WTC11 (cell line): ENCODE measurements at regions not wholly inside any gene's neighbourhood (a gene's known extent, or its start where the extent isn't known, plus 50 kb on each side); places are given as distances from the start of the nearest gene placed in this dataset.

Experiments
- ATAC-seq: fragments of 200-7000 bp; cut with Tn5 transposase; 2 replicates; pipeline ENCODE4 v1.10.0; 2021; ENCODE audit warnings: mild to moderate bottlenecking, moderate library complexity
- CTCF ChIA-PET: fragments of 300-600 bp; sonication (Branson Sonifier 250); formaldehyde crosslinking; loops from one replicate; lab custom pipeline; 2021; ENCODE audit warnings: antibody characterized with exemption; lab: Charles Lee
- POLR2A ChIA-PET: fragments of 350-600 bp; sonication (Branson Sonifier 250); formaldehyde crosslinking; loops from one replicate; lab custom pipeline; 2021; ENCODE audit warnings: antibody characterized with exemption; lab: Charles Lee
- DNase-seq: peaks from one replicate; pipeline ENCODE4 v3.0.0; 2021; ENCODE audit warnings: low spot score
- H3K27ac Mint-ChIP-seq: 2 replicates; pipeline ENCODE4 v1.8.0; 2021; ENCODE audit warnings: mixed read lengths
- H3K27me3 Mint-ChIP-seq: 2 replicates; pipeline ENCODE4 v1.8.0; 2021; ENCODE audit warnings: low read depth, mild to moderate bottlenecking, moderate library complexity, mixed read lengths
- H3K36me3 Mint-ChIP-seq: 2 replicates; pipeline ENCODE4 v1.8.0; 2021; ENCODE audit warnings: mixed read lengths
- H3K4me1 Mint-ChIP-seq: 2 replicates; pipeline ENCODE4 v1.8.0; 2022; ENCODE audit warnings: mixed read lengths
- H3K4me3 Mint-ChIP-seq: 2 replicates; pipeline ENCODE4 v1.8.0; 2021; ENCODE audit warnings: mild to moderate bottlenecking, moderate library complexity, mixed read lengths
- H3K9me3 Mint-ChIP-seq: 2 replicates; pipeline ENCODE4 v1.8.0; 2021; ENCODE audit warnings: mixed read lengths
- CBFB ChIP-seq: sonication (generic); formaldehyde crosslinking; IDR thresholded peaks from 2 replicates; pipeline ENCODE4 v1.8.1; 2022; ENCODE audit warnings: mild to moderate bottlenecking, low read depth, missing genetic modification reagents
- ESRRA ChIP-seq: sonication (generic); formaldehyde crosslinking; IDR thresholded peaks from 2 replicates; pipeline ENCODE4 v1.8.1; 2022; ENCODE audit warnings: mild to moderate bottlenecking, missing genetic modification reagents, borderline replicate concordance
- FOXP1 ChIP-seq: sonication (generic); formaldehyde crosslinking; IDR thresholded peaks from 2 replicates; pipeline ENCODE4 v1.8.0; 2022; ENCODE audit warnings: missing genetic modification reagents, mild to moderate bottlenecking, moderate library complexity, borderline replicate concordance
- GTF2I ChIP-seq: fragments of 250-450 bp; sonication (Bioruptor Pico); conservative IDR thresholded peaks from 2 replicates; pipeline ENCODE4 v1.4.0; 2021; ENCODE audit warnings: mild to moderate bottlenecking
- HMGA2 ChIP-seq: fragments of 250-450 bp; sonication (Bioruptor Pico); IDR thresholded peaks from 2 replicates; pipeline ENCODE4 v1.4.0; 2021; ENCODE audit warnings: mild to moderate bottlenecking, moderate library complexity
- IRF2 ChIP-seq: sonication (generic); formaldehyde crosslinking; IDR thresholded peaks from 2 replicates; pipeline ENCODE4 v1.8.0; 2022; ENCODE audit warnings: low read depth, missing genetic modification reagents, borderline replicate concordance
- JAZF1 ChIP-seq: fragments of 250-450 bp; sonication (Bioruptor Pico); IDR thresholded peaks from 2 replicates; pipeline ENCODE4 v1.9.0; 2021; ENCODE audit warnings: moderate library complexity, mild to moderate bottlenecking, inconsistent platforms
- MXD4 ChIP-seq: fragments of 250-450 bp; sonication (Bioruptor Pico); IDR thresholded peaks from 2 replicates; pipeline ENCODE4 v1.8.0; 2021; ENCODE audit warnings: mild to moderate bottlenecking, moderate library complexity, borderline replicate concordance
- NFATC4 ChIP-seq: fragments of 250-450 bp; sonication (Bioruptor Pico); IDR thresholded peaks from 2 replicates; pipeline ENCODE4 v1.9.0; 2021; ENCODE audit warnings: mild to moderate bottlenecking
- SMAD4 ChIP-seq: sonication (generic); formaldehyde crosslinking; IDR thresholded peaks from 2 replicates; pipeline ENCODE4 v1.8.0; 2022; ENCODE audit warnings: mild to moderate bottlenecking, missing genetic modification reagents
- ZNF219 ChIP-seq: sonication (generic); formaldehyde crosslinking; IDR thresholded peaks from 2 replicates; pipeline ENCODE4 v1.8.0; 2023; ENCODE audit warnings: missing genetic modification reagents, mild to moderate bottlenecking, borderline replicate concordance
- ZNF263 ChIP-seq: sonication (generic); formaldehyde crosslinking; IDR thresholded peaks from 2 replicates; pipeline ENCODE4 v1.8.1; 2022; ENCODE audit warnings: low read depth, mild to moderate bottlenecking, moderate library complexity, missing genetic modification reagents
- ZNF416 ChIP-seq: fragments of 250-450 bp; sonication (Bioruptor Pico); IDR thresholded peaks from 2 replicates; pipeline ENCODE4 v1.9.0; 2021; ENCODE audit warnings: mild to moderate bottlenecking, inconsistent platforms
- TF ChIP-seq, protein P1 (sequence below): fragments of 250-450 bp; sonication (Bioruptor Pico); conservative IDR thresholded peaks from 2 replicates; pipeline ENCODE4 v1.9.0; 2021; ENCODE audit warnings: mild to moderate bottlenecking
- TF ChIP-seq, protein P2 (sequence below): sonication (generic); formaldehyde crosslinking; IDR thresholded peaks from 2 replicates; pipeline ENCODE4 v1.8.1; 2023; ENCODE audit warnings: mild to moderate bottlenecking, missing genetic modification reagents, moderate library complexity
- TF ChIP-seq, protein P3 (sequence below): sonication (generic); formaldehyde crosslinking; IDR thresholded peaks from 2 replicates; pipeline ENCODE4 v1.8.0; 2022; ENCODE audit warnings: missing genetic modification reagents
- TF ChIP-seq, protein P4 (sequence below): fragments of 250-450 bp; sonication (Bioruptor Pico); IDR thresholded peaks from 2 replicates; pipeline ENCODE4 v1.9.0; 2021; ENCODE audit warnings: mild to moderate bottlenecking, borderline replicate concordance

DNA sequence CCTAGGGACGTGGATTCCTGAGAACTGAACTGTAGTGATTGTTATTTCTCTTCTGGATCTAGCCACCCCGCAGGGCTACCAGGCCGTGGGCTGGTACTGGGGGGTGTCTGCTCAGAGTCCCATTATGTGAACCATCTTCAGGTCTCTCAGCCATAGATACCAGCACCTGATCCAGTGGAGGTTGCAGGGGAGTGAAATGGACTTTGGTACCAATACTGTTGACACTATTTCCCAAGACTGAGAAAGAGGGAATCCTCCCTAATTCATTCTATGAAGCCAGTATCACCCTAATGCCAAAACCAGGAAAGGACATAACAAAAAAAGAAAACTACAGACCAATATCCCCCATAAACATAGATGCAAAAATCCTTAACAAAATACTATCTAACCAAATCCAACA is 237.0 kb upstream of the AGTR1 start (continued):
- TF ChIP-seq, protein P1, sequence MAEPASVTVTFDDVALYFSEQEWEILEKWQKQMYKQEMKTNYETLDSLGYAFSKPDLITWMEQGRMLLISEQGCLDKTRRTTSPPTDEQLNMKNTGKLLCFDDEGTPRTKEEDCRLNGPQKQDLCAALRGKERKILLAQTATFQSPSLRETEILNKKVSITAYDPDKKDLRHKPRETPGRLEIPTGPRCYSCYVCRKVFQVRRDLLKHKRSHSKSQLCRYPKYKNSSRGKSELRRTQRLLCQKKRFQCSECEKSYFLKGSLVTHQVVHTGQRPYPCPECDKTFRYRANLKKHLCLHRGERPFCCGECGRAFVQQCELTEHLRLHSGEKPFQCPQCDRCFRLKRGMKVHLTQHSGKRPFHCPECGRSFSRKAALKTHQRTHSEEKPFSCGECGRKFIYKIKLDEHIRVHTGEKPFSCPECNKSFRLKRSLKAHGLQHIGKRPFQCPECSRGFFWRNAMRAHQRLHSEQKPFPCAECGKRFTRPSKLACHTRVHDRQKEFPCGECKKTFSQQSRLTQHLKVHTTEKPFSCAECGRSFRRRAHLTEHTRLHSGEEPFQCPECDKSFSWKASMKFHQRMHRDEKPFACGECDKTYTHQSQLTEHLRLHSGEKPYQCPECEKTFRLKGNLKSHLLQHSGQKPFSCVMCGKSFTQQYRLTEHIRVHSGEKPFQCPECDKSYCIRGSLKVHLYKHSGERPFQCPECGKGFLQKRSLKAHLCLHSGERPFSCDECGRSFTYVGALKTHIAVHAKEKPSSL = no peak
- no peak for TF ChIP-seq MXD4

DNA sequence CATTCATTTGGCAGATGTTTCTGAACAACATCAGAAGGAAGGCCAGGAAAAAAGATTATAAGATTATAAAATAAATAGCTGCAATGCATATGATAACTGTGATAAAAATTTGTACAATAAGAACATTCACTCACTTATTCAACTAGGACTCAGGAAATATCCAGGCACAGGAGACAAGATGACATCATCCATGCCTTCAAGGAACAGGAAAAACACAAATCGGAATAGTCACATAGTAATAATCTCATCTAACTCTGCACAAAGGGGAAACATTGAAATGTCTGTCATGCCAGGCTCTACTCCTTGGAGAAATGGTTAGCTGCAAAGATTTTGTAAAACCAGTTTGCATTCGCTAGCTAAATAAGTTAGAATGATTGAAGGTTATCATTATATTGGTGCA is 233.5 kb upstream of the AGTR1 start:
- ChIA-PET CTCF (no interaction called here), POLR2A (no interaction called here)
- DNase-seq = no peak
- peaks cover 17% of the 10 kb centered on the region for H3K4me1 Mint-ChIP-seq
- peaks cover 2% of the 10 kb centered on the region for H3K36me3 Mint-ChIP-seq
- TF ChIP-seq, protein P2, sequence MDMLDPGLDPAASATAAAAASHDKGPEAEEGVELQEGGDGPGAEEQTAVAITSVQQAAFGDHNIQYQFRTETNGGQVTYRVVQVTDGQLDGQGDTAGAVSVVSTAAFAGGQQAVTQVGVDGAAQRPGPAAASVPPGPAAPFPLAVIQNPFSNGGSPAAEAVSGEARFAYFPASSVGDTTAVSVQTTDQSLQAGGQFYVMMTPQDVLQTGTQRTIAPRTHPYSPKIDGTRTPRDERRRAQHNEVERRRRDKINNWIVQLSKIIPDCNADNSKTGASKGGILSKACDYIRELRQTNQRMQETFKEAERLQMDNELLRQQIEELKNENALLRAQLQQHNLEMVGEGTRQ = no peak
- TF ChIP-seq ZNF263 (no peak), JAZF1 (CRISPR knock-in tag) (no peak), FOXP1 (no peak), SMAD4 (CRISPR knock-in tag) (no peak), ESRRA (CRISPR knock-in tag) (no peak), NFATC4 (CRISPR knock-in tag) (no peak), GTF2I (CRISPR knock-in tag) (no peak), ZNF219 (CRISPR knock-in tag) (no peak), CBFB (CRISPR knock-in tag) (no peak), ZNF416 (CRISPR knock-in tag) (no peak), HMGA2 (CRISPR knock-in tag) (no peak), IRF2 (CRISPR knock-in tag) (no peak)
- TF ChIP-seq, protein P3, sequence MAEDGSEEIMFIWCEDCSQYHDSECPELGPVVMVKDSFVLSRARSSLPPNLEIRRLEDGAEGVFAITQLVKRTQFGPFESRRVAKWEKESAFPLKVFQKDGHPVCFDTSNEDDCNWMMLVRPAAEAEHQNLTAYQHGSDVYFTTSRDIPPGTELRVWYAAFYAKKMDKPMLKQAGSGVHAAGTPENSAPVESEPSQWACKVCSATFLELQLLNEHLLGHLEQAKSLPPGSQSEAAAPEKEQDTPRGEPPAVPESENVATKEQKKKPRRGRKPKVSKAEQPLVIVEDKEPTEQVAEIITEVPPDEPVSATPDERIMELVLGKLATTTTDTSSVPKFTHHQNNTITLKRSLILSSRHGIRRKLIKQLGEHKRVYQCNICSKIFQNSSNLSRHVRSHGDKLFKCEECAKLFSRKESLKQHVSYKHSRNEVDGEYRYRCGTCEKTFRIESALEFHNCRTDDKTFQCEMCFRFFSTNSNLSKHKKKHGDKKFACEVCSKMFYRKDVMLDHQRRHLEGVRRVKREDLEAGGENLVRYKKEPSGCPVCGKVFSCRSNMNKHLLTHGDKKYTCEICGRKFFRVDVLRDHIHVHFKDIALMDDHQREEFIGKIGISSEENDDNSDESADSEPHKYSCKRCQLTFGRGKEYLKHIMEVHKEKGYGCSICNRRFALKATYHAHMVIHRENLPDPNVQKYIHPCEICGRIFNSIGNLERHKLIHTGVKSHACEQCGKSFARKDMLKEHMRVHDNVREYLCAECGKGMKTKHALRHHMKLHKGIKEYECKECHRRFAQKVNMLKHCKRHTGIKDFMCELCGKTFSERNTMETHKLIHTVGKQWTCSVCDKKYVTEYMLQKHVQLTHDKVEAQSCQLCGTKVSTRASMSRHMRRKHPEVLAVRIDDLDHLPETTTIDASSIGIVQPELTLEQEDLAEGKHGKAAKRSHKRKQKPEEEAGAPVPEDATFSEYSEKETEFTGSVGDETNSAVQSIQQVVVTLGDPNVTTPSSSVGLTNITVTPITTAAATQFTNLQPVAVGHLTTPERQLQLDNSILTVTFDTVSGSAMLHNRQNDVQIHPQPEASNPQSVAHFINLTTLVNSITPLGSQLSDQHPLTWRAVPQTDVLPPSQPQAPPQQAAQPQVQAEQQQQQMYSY (CRISPR knock-in tag) = no peak
- TF ChIP-seq, protein P4, sequence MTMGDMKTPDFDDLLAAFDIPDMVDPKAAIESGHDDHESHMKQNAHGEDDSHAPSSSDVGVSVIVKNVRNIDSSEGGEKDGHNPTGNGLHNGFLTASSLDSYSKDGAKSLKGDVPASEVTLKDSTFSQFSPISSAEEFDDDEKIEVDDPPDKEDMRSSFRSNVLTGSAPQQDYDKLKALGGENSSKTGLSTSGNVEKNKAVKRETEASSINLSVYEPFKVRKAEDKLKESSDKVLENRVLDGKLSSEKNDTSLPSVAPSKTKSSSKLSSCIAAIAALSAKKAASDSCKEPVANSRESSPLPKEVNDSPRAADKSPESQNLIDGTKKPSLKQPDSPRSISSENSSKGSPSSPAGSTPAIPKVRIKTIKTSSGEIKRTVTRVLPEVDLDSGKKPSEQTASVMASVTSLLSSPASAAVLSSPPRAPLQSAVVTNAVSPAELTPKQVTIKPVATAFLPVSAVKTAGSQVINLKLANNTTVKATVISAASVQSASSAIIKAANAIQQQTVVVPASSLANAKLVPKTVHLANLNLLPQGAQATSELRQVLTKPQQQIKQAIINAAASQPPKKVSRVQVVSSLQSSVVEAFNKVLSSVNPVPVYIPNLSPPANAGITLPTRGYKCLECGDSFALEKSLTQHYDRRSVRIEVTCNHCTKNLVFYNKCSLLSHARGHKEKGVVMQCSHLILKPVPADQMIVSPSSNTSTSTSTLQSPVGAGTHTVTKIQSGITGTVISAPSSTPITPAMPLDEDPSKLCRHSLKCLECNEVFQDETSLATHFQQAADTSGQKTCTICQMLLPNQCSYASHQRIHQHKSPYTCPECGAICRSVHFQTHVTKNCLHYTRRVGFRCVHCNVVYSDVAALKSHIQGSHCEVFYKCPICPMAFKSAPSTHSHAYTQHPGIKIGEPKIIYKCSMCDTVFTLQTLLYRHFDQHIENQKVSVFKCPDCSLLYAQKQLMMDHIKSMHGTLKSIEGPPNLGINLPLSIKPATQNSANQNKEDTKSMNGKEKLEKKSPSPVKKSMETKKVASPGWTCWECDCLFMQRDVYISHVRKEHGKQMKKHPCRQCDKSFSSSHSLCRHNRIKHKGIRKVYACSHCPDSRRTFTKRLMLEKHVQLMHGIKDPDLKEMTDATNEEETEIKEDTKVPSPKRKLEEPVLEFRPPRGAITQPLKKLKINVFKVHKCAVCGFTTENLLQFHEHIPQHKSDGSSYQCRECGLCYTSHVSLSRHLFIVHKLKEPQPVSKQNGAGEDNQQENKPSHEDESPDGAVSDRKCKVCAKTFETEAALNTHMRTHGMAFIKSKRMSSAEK (CRISPR knock-in tag) = no peak
- no peak overlapping the region for H3K27ac Mint-ChIP-seq
- no peak overlapping the region for H3K4me3 Mint-ChIP-seq
- ATAC-seq = no peak
- H3K27me3 Mint-ChIP-seq = no peaks in the 10 kb centered on the region
- H3K9me3 Mint-ChIP-seq = peaks cover 21% of the 10 kb centered on the region
